ENCODE measurements at regions not wholly inside any gene's neighbourhood (a gene's known extent, or its start where the extent isn't known, plus 50 kb on each side); places are given as distances from the start of the nearest gene placed in this dataset.

GRCh38 chr2:21438949-21439348 is 315.2 kb downstream of the TDRD15 start:
- TF ChIP-seq TAF1 (IDR thresholded peaks at IDR 0.05; ENCODE audit: borderline replicate concordance, insufficient read depth, low read length) (no peak), FOXP2 (optimal IDR thresholded peaks at IDR 0.05; ENCODE audit: borderline replicate concordance, extremely low read depth, extremely low read length, insufficient read depth) (no peak), SIN3A (IDR thresholded peaks at IDR 0.05; ENCODE audit: borderline replicate concordance, insufficient read depth, low read length) (no peak), POLR2AphosphoS5 (IDR thresholded peaks at IDR 0.05; ENCODE audit: low read depth, low read length) (no peak)

GRCh38 chr2:21441442-21441841 is 317.7 kb downstream of the TDRD15 start:
- TF ChIP-seq TAF1 (IDR thresholded peaks at IDR 0.05; ENCODE audit: borderline replicate concordance, insufficient read depth, low read length) = no peak
- no peak for TF ChIP-seq FOXP2 (optimal IDR thresholded peaks at IDR 0.05; ENCODE audit: borderline replicate concordance, extremely low read depth, extremely low read length, insufficient read depth)
- no peak for TF ChIP-seq REST (IDR thresholded peaks at IDR 0.05; ENCODE audit: insufficient read depth in 1 of 2, low read depth in 2 of 2, low read length in 2 of 2)
- no peak for TF ChIP-seq POLR2AphosphoS5 (IDR thresholded peaks at IDR 0.05; ENCODE audit: low read depth, low read length)
- TF ChIP-seq SIN3A (IDR thresholded peaks at IDR 0.05; ENCODE audit: borderline replicate concordance, insufficient read depth, low read length) = no peak

- TF ChIP-seq FOXP2 (optimal IDR thresholded peaks at IDR 0.05; ENCODE audit: borderline replicate concordance, extremely low read depth, extremely low read length, insufficient read depth) (no peak), TAF1 (IDR thresholded peaks at IDR 0.05; ENCODE audit: borderline replicate concordance, insufficient read depth, low read length) (no peak), REST (IDR thresholded peaks at IDR 0.05; ENCODE audit: insufficient read depth in 1 of 2, low read depth in 2 of 2, low read length in 2 of 2) (no peak), SIN3A (IDR thresholded peaks at IDR 0.05; ENCODE audit: borderline replicate concordance, insufficient read depth, low read length) (no peak), POLR2AphosphoS5 (IDR thresholded peaks at IDR 0.05; ENCODE audit: low read depth, low read length) (no peak)
Observed at GRCh38 chr2:21443494-21444105, 319.8 kb downstream of the TDRD15 start.

- TF ChIP-seq POLR2AphosphoS5 (IDR thresholded peaks at IDR 0.05; ENCODE audit: low read depth, low read length) = no peak
- no peak for TF ChIP-seq TAF1 (IDR thresholded peaks at IDR 0.05; ENCODE audit: borderline replicate concordance, insufficient read depth, low read length)
- no peak for TF ChIP-seq FOXP2 (optimal IDR thresholded peaks at IDR 0.05; ENCODE audit: borderline replicate concordance, extremely low read depth, extremely low read length, insufficient read depth)
- no peak for TF ChIP-seq SIN3A (IDR thresholded peaks at IDR 0.05; ENCODE audit: borderline replicate concordance, insufficient read depth, low read length)
- no peak for TF ChIP-seq REST (IDR thresholded peaks at IDR 0.05; ENCODE audit: insufficient read depth in 1 of 2, low read depth in 2 of 2, low read length in 2 of 2)
Observed at GRCh38 chr2:21449881-21450280, 326.1 kb downstream of the TDRD15 start.

- TF ChIP-seq SIN3A (IDR thresholded peaks at IDR 0.05; ENCODE audit: borderline replicate concordance, insufficient read depth, low read length) (no peak), POLR2AphosphoS5 (IDR thresholded peaks at IDR 0.05; ENCODE audit: low read depth, low read length) (no peak), REST (IDR thresholded peaks at IDR 0.05; ENCODE audit: insufficient read depth in 1 of 2, low read depth in 2 of 2, low read length in 2 of 2) (no peak), FOXP2 (optimal IDR thresholded peaks at IDR 0.05; ENCODE audit: borderline replicate concordance, extremely low read depth, extremely low read length, insufficient read depth) (no peak), TAF1 (IDR thresholded peaks at IDR 0.05; ENCODE audit: borderline replicate concordance, insufficient read depth, low read length) (no peak)
Observed at GRCh38 chr2:21451403-21451802, 327.6 kb downstream of the TDRD15 start.

Data from PFSK-1 (cell line).